Breast epithelium (tissue), 3 donors: ENCODE measurements at regions not wholly inside any gene's neighbourhood (a gene's known extent, or its start where the extent isn't known, plus 50 kb on each side); places are given as distances from the start of the nearest gene placed in this dataset.

Experiments used
- CTCF ChIP-seq, 3 donors: fragments of 450-650 bp; IDR thresholded peaks; one replicate each; pipeline ENCODE4 v1.5.1; 2016 to 2017; ENCODE audit warnings: antibody characterized with exemption in 3 of 3, mild to moderate bottlenecking in 3 of 3, moderate library complexity in 3 of 3
- POLR2AphosphoS5 ChIP-seq, 3 donors: sonication (generic); formaldehyde crosslinking; IDR thresholded peaks; one replicate each; pipeline ENCODE4 v1.6.1; 2017; ENCODE audit warnings: antibody characterized with exemption in 3 of 3

GRCh38 chr3:81829937-81830336 is 68.5 kb upstream of the GBE1 start:
- TF ChIP-seq CTCF (IDR thresholded peaks at IDR 0.05): no peak
- no peak for TF ChIP-seq POLR2AphosphoS5 (IDR thresholded peaks at IDR 0.05)
